HG03060 (cell line): ENCODE measurements at regions not wholly inside any gene's neighbourhood (a gene's known extent, or its start where the extent isn't known, plus 50 kb on each side); places are given as distances from the start of the nearest gene placed in this dataset.

Experiments
- ATAC-seq: cut with Tn5 transposase; IDR thresholded peaks from one replicate; pipeline ENCODE4 v1.9.1; 2021; ENCODE audit warnings: low read depth, moderate number of reproducible peaks; ENCODE audit not compliant: unreplicated experiment

DNA sequence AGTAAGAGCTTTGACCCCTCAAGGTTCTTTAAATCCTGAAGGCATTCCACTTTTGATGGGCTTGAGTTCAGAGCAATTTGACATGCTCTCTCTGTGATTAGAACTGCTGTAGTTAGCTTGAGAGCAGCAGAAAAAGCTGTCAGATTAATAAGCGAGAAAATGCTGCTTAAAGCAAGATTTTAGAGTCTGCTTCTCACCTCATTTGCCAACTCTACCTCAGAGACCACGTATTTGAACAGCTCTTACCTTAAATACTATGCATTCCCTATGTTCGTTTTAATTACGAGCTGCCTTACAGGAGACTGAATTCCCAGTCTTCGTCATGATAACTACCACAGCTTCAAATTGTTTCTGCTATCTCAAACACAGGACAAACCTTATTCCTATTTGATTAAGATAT lies 253.4 kb downstream of the SLITRK6 start:
- no peak for ATAC-seq

DNA sequence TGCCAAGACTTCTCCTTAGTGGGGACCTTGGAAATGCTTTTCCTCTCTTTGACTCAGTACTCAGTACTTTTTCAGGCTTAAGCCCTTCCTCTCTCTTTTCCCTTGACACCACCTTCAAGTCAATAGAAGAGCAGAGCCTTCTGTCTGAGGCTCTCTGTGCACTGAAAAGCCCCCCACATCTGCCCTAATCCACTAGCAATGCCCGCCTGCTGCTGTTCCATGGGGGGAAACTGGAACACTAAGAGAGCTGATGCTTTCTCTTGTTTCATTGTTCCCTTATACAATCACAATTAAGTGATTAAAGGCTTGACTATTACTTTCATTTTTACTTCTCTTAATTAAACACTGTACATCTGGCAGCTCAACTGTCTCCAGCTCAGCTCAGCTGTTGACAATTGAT lies 254.5 kb downstream of the SLITRK6 start:
- ATAC-seq: no peak

DNA sequence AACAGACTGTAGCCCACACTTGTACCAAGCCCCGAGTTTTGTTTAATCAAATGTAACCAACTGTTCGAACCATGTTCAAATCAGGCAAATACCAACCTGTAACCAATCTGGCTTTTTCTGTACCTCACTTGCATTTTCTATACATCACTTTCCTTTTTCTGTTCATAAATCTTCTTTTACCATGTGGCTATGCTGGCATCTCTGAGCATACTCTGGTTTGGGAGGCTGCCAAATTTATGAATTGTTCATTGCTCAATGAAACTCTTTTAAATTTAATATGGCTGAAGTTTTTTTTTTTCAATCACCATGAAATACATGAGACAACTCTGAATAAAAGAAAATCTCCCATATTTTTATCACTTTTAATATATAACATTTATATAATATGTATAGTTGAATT lies 256.1 kb downstream of the SLITRK6 start:
- ATAC-seq: no peak

DNA sequence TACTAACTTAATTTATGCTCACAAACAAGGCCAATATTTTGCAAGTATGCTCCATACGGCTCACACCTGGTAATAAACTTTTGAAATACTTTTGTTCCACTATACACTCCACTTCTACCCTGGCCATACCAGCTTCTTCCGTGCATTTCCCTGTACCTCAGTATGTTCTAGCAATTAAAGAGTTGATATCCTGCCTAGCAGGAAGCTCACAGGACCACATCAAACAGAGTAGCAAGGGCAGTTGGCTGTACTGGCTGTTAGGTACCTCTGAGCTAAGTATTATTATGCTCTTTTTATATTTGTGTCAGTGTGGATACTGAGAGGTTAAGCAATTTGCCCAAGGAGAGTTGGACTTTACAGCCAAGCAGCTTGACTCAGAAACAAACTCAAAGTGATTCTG lies 257.7 kb downstream of the SLITRK6 start:
- no peak for ATAC-seq

DNA sequence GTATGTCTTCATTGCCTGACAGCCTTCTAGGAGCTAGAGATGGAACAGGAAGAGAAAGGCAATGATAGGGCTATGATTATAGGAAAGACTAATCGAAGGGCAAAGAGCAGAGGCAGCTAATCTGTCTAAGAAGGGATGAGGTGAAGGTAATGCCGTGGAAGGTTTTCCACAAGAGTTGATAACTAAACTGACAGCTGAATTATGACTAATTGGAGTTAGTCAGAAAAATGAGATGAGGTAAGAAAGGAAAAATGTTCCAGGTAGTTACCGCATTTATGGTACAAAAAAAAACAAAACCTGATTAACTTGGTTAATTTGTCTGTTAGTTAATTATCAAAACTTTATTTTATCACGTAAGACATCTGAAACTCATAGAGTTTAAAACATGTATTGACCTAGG lies 260.3 kb downstream of the SLITRK6 start:
- no peak for ATAC-seq

DNA sequence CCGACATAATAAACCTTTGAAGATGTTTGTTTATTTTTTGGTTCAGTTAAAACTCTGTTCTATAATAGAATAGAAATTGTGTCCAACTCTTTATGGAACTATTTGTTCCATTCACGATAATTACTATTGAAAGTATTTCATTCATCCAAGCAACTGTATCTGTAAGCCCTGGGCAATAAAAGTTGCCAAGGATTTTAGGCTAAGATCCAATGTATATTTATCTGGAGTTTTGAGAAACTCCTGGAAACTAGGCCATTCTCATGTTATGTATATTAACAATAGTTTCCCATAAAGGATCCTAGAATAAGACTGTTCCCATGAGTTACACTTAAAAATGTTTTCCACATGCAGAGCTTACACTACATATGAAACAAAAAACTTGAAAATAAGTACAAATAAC lies 261.6 kb downstream of the SLITRK6 start:
- no peak for ATAC-seq

DNA sequence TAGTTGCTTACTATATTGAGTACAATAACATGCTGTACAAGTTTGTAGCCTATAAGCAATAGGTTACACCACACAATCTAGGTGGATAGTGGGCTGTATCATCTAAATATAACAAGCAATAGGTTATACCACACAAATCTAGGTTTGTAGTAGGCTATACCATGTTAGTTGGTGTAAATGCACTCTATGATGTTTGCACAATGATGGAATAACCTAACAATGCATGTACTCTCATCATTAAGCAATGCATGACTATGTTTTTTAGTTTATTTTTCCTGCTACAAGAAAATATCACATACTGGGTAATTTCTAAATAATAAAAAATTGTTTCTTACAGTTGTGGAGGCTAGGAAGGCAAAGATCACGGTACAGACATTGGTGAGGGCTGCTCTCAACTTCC lies 262.5 kb downstream of the SLITRK6 start:
- no peak for ATAC-seq

DNA sequence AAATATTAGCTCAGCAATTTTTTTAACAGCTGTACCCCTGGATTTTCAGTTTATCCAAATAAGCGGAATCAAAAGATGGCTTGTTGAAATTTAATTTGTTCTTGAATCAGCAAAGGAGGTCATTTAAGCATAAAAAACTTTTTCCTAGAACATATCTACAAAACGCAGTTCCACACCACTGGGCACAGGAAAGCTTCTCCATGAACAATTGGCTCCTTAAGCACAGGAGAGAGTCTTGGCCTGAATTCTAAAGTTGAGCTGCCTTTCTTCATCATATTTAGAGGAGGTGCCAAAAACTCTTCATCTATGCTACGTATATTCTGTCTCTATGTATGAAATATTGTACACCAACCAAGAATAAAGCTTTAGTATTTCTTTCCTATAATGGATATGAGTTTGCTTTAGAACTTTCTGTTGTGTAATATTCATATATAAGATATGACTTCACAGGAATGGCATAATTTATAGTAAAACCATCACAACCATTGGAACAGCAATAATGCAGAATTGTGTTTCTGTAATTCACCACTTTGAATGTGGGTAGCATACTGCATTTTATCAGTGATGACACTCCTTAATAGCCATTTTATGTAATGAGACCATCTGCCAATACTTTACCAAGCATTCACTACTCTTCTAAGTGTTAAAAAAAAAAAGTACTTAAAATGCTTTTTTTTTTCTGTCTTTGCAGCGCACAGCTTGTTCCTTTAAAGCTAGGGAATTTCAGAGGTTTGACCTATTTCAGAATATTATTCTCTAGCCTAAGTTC lies 263.7 kb downstream of the SLITRK6 start:
- ATAC-seq: no peak

DNA sequence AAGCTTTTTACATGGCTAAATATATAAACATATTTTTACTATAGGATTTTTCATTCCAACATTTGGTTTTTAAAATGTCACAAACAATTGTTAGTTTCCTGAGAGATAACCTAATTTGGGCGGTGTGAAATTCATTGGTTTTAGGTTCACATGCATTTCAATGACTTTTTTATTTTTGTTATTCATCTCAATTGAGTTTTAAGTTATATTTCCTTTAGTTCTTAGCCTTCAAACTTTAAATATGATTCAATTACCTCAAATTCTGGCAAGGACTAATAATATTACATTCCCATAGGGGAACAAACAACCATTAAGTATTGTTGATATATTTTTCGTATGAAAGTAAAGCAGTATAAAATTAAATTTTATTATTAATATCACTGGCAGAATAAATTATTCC lies 265.3 kb downstream of the SLITRK6 start:
- no peak for ATAC-seq

DNA sequence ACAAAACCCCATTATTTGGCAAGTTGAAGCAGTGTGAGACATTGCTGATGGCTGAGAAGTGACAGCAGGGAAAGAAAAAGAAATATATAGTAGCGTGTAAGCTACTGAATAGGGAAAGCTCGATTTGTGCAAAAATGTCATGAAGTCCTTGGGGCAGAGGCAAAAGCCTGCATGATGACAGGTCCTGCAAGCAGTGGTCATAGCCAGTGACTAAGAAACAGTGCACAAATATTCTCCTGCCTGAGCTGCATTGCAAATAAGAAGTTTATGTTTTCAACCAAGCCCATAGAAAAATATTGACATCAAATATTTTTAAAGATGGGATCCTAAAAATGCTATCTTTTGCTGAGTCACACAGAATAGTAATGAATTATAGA lies 270.0 kb downstream of the SLITRK6 start:
- no peak for ATAC-seq

DNA sequence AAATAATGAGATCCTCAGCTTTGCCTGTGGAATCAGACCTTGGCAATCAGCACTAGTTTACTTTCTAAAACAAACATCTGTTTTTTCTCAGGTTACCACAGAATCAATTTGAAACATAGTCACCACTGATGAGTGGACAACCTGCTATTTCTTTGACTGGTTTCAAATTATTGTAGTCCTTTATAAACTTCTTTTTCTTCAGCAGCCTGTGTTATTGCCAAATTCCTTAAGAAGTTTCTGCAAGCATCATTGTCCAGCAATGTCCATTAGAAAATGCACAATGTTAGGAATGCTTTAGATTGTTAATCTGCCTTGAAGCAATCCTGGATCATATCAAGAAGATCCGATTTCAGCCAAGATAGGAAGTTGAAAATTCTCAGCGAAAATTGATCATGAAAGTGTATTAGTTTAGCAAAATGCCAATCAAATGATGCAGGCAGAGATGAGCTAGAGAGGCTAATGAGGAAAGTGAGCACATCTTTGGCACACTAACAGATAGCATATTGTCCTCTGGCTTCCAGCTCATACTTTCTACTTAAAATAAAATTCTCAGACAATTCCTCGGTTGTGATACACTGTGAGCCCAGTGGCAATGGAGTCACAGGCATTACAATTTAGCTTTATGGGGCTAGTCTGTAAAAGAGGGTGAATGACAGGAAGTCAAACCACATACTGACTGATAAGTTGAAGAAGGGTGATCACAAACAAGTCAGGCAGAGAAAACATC lies 270.6 kb downstream of the SLITRK6 start:
- ATAC-seq: no peak

DNA sequence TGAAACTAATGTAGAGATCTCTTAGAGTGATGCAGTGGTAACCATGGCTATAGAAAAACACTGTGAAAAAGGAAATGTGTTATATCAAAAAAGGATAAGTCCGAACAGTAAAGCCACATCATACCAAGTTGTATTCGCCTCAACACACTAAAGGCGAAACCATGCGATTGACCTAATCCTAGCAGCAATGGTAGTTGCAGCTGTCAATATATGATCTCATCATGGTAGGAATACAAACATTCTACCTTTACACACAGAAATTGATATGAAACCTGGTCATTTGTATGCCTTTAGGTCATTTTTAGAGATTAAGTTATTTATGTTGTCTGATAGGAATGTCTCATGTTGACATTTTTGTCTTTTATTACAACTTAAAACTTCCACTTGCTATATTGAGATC lies 271.9 kb downstream of the SLITRK6 start:
- ATAC-seq: no peak

DNA sequence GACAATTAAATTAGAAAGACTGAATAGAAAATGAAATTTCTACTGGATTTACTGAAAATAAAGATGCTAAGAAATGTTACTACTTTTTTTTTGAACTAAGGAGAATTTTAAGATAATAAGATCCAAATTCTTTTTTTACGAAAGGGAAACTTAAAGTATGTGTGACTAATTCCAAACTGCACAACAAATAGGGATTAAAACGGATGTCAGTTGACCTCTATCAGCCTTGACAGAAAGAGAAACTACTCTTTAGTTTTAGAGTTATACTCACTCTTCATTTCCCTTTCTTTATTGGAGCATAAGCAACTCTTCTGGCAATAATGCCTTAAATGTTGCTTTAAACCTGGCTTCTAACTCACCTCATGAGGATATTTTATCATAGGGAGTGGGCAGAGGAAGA lies 273.8 kb downstream of the SLITRK6 start:
- no peak for ATAC-seq

DNA sequence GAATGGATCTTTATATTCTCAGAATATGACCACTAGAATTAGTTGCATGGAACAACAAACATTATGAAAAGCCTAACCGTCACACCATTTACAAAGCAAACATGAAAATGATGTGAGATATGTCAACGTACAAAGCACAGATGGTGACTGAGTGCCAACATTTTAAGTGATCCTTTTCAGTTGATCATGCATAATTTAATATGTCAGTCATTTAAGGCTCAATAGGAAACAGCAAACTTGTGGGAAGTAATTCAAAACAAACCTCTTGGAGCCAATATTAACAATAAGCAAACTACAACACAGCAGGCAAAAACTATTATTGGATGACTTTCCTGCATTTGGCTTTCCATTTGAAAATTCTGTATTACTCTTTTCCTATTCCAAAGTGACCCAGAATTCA lies 277.6 kb downstream of the SLITRK6 start:
- no peak for ATAC-seq

DNA sequence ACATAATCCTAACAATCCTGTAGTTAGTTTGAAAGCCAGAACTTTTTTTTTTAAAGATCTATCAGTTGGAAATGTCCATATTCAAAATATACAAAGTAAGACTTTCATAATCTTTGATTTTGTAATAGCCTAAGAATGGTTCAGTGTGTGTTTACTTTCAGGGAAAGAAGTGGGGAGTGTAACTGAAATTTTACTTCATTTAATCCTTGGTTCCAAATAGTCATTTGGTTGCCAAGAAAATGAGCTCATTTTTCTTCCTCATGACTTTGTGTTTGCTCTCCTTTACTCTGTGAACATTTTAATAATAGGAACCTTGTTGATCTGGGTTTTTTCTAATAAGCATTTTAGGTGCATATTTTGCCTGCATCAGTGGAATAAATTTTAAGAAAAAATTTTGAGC lies 278.8 kb downstream of the SLITRK6 start:
- ATAC-seq: no peak

DNA sequence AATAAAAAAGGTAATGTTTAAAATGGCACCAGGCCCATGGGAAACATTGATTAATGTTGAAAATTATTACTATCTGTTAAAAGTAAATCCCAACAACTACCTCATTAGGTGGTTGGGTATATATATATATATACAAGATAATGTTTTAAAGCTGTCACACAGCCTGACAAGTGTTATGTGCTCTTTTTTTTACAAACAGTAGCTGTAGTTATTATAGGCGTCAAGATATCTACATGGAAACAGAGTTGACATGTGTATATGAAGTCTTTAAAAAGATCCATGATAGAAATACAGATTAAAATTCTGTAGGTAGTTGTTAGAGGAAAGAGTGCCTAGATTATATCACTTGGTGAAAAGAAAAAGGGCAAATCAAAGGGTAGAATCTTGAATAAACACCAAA lies 279.9 kb downstream of the SLITRK6 start:
- no peak for ATAC-seq

DNA sequence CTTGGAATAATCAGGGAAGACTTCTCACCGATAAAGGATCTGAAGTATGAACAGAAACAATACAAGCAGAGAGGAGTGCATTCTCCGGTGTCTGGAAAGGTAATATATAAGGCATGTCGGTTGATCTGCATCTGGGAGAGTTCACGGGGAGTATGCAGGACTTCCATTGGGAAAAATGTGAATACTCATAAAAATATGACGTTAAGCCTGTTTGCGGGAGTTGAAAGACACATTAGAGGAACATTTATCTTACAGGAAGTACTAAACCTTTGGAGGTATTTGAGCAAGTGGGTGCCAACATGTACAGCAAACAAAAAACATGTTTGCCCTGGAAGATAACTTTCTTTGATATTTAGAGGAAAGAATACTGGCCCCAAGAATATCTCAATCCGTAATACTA lies 286.8 kb downstream of the SLITRK6 start:
- ATAC-seq: no peak

DNA sequence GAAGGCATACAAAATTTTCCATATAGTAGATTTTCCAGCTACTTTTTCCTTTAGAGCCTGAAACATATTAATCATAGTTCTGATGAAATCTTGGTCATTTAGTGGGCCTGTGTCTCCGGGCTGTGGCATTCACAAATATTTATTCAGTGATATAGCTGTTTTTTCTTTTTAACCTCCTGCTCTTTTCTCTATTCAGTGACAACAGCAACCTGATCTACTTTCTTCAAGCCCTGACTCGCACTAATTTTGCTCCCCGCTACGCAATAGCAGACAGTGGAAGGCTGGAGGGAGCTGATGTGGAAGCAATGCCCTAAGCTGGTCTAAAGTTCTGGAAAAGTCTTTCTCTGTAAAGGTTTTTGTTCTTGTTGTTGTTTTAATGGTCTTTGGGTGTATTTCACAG lies 289.7 kb downstream of the SLITRK6 start:
- ATAC-seq: no peak

DNA sequence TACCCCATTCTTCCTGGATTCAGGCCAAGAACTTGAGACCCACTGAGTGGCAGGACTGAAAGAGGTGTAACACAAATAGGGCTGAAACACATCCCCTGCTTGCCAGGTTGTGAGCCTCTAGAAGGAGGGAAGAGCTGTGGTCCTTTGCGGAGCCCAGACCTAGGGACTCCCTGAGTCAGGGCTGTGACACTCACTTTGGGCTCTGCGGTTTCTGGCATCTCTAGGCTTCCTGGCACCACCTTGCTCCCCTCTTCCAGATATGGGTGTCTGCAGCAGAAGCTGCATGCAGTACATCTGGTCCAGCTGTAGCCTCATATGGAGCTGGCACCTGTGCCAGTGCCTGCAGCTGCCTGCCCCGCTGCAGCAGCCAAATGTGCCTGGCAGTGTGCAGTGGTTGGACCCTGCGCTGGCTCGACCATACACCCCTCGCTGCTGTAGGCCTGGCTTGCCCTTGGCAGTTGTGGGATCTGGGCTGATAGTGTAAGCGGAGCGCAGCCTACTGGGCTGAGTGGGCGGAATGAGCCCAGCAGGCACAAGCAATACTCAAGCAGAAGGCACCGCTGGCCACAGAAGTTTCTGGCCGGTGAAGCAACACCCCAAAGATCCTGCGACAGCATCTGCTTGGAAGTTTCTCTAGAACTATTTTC lies 290.4 kb downstream of the SLITRK6 start:
- no peak for ATAC-seq

DNA sequence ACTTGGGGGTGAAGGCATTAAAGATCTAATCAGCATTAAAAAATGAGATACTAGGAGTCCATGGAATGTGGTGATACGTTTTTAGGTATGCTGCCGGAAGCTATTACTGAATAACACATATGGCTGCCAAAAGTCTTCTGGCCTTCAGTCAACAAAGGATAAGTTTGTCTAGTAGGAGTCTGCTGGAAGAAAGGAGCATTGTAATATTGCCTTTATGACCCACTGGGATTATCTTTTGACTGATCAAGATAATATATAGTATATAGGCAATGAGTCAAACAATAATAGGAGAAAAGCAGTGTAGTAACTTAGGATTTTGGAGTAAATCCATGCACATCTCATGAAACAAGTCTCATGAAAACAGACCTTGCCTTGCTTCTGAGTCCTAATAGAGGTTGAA lies 295.4 kb downstream of the SLITRK6 start:
- no peak for ATAC-seq

DNA sequence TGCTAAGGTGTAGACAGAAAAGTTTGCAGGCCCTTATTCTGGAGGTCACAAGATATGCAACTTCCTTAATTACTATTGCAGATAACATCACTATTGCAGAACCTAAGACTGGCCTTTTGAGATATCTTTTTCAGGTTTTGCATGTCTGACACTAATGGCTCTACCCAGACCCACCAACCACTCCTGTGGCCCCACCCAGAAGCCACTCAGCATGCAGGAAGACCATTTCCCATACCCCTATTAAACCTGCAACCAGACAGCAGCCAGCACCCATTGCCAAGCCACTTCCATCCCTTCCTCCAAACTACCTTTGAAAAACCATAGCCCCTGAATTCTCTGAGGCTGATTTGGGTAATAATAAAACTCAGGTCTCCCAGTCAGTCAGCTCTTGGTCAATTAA lies 297.6 kb downstream of the SLITRK6 start:
- ATAC-seq: no peak

DNA sequence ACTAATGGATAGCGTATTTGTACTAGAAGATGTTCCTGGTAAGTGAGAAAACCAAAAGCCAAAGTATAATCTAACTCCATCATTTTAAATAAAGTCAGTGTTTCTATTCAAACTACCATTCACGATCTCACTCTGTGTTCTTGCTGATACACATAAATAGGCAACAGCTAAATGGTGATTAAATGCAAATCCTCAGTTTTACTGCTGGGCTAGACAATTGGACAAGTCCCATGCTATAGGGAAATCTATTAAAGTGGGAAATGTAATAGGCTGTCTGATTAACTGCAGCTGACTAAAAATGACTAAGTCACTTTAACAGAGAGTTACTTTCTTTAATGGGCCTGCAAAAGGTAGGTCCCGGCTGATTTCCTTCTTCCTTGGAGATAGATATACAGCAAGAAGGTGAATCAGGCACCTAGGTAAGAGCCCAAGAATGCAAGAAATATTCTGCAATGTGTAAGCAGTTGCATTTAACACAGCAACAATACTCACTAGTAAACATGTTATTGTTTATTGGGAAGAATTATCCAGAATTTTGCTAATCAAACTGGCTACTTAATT lies 298.4 kb downstream of the SLITRK6 start:
- ATAC-seq: no peak
